Fibroblast of skin of scalp (primary cell): ENCODE measurements at regions not wholly inside any gene's neighbourhood (a gene's known extent, or its start where the extent isn't known, plus 50 kb on each side); places are given as distances from the start of the nearest gene placed in this dataset.
"Not testable (repeated sequence)": the region's sequence is repeated elsewhere in the genome, so short reads cannot be mapped to it uniquely, and the experiment has no call there.

Experiments
- DNase-seq: peaks from one replicate; pipeline ENCODE4 v3.0.0-alpha.2; 2013

DNA sequence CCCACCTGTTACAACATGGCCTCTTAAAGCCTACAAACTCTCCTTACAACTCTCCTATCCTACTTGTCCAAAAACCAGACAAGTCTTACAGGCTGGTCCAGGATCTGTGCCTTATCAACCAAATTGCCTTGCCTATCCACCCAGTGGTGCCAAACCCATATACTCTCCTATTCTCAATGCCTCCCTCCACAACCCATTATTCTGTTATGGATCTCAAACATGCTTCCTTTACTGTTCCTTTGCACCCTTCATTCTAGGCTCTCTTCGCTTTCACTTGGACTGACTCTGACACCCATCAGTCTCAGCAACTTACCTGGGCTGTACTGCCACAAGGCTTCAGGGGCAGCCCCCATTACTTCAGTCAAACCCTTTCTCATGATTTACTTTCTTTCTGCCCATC is 1112.1 kb upstream of the TMEM132C start:
- not testable (repeated sequence) for DNase-seq

DNA sequence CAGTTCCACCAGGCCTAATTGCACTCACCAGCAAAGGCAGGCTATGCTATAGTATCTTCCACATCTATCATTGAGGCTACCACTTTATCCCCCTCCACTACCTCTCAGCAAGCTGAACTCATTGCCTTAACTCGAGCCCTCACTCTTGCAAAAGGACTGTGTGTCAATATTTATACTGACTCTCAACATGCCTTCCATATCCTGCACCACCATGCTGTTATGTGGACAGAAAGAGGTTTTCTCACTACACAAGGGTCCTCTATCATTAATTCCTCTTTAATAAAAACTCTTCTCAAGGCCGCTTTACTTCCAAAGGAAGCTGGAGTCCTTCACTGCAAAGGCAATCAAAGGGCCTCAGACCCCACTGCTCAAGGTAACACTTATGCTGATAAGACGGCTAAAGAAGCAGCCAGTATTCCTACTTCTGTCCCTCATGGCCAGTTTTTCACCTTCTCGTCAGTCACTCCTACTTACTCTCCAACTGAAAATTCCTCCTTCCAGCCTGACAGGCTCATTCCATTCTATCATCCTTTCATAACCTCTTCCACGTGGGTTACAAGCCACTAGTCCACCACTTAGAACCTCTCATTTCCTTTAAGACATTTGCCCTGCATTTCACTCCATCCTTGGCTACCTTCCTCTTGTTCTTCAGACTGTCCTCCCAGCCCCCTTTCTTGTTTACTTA is 1110.9 kb upstream of the TMEM132C start:
- DNase-seq = not testable (repeated sequence)

DNA sequence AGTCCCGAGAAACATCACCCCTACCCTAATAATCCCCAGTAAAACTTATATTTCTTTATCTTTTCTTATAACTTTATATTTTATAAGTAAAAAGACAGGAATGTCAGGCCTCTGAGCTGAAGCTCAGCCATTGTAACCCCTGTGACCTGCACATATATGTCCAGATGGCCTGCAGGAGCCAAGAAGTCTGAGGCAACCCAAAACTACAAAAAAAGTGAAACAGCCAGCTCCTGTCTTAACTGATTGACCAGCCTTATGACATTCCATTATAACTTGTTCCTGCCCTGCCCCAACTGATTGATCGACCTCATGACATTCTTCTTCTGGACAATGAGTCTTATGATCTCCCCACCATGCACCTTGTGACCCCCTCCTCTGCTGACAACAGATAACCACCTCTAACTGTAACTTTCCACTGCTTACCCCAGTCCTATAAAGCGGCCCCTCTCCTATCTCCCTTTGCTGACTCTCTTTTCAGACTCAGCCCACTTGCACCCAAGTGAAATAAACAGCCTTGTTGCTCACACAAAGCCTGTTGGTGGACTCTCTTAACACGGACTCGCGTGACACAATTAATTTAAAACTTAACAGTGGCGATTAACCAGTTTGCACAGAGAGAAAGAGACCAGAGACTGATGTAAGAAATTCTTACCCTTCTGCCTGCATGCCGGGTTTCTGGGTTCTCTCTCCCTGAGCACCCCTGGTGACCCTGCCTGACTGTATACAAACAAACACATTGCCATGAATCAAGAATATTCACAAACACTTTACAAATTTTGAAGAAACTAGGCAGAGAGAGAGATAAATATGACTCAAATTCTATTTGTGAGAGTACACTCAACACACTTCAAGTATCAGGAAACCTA is 1109.2 kb upstream of the TMEM132C start:
- not testable (repeated sequence) for DNase-seq

DNA sequence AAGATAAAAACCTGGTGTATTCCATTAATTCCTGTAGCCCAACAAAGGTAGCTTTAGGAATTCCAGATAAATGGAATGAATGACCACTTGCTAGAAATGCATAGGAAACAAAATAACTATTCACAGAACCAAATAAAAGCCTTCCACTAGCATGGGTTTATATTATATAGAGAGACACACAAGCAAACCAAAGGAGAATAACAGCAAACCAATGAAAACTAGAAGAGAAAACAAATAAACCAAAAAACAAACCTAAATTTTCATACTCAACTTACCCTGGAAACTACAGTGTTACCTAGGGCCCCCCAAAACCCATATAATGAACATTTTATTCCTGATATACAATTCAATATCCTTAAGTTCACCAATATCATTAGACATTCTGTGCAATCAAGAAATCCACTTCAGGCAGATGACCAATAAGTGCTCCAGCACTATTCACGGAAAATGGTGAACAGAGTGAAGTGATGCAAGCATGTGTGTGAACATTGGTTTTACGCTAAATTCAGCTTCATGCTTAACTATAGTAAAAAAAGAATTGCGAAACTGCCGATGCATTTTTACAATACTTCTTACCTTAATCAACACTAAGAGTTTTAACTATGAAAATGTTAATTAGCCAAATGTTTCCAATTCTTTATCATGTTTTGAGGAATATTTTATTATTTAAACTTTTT is 1108.4 kb upstream of the TMEM132C start:
- DNase-seq = no peak

DNA sequence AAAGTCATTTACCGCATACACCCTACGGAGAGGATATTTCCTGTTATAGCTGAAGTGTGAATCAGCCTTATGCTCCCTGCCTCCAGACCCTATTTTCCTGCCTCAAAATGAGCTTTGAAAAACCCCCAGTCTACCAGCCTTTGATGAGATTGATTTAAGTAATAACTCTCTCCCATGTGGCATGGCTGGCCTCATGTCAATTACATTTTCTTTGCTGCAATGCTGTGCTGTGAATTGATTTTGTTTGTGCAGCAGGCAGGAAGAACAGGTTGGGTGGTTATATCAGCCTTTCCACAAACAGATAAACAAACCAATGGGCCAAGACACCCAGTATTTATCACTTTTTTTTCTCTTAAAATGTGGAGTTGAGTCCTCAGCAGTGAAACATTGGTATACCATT is 1105.5 kb upstream of the TMEM132C start:
- DNase-seq = no peak

DNA sequence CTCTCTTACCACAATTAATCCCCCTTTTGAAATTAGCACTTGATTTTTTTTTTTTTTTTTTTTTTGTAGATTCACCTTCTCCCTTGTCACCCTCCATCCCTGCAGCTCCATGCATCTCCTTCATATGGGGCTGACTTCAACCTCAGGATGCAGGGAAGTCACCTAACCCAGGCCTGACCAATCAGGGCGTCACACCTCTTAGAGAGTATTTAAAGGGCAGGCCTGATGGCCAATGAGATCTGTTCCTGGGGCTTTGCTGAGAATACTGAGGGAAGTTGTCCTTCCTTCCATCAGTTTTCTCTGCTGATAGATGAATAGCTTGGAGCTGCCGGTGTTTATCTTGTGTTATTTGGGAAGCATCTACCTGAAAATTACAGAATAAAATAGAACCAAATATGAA is 1104.7 kb upstream of the TMEM132C start:
- DNase-seq = no peak

DNA sequence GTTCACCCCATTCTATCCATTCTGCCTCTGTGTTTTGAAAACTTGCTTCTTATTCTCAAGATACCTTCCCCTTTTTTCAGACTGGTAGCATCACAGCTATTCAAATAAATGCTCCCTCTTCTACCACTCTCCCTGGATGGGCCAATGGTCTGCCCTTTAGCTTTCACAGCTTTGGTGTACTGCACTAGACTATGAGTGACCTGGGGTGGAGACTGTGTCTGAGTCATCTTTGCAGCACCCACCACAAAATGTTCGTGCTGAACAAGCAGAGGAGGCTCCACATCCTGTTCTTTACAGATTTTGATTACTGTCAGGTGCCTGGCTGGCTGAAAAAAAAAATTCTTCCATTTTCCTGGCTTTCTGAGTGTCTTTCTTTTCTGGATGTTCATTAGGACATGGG is 1104.1 kb upstream of the TMEM132C start:
- peak; percentile 55 for DNase-seq

DNA sequence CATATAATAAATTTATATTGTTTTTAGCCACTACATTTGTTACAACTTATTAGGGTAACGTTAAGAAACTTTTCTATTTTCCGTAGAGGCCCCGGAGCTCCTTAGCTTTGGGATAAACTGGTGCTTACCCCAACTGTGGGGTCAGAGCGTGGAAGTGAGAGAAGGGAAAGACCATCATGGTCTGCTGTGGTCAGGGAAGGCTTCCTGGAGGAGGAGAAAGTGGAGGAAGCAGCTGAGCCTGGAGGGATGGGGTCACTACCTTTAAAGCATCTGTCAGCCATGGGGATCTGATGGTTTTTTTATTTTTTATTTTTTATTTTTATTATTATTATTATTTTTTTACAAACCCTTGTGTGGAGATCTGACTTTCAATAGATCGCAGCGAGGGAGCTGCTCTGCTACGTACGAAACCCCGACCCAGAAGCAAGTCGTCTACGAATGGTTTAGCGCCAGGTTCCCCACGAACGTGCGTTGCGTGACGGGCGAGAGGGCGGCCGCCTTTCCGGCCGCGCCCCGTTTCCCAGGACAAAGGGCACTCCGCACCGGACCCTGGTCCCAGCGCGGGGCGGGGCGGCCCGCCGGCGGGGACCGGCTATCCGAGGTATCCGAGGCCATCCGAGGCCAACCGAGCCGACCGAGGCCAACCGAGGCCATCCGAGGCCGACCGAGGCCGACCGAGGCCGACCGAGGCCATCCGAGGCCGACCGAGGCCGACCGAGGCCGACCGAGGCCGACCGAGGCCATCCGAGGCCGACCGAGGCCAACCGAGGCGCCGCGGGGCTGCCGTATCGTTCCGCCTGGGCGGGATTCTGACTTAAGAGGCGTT is 1101.2 kb upstream of the TMEM132C start:
- DNase-seq = peak; percentile 84

DNA sequence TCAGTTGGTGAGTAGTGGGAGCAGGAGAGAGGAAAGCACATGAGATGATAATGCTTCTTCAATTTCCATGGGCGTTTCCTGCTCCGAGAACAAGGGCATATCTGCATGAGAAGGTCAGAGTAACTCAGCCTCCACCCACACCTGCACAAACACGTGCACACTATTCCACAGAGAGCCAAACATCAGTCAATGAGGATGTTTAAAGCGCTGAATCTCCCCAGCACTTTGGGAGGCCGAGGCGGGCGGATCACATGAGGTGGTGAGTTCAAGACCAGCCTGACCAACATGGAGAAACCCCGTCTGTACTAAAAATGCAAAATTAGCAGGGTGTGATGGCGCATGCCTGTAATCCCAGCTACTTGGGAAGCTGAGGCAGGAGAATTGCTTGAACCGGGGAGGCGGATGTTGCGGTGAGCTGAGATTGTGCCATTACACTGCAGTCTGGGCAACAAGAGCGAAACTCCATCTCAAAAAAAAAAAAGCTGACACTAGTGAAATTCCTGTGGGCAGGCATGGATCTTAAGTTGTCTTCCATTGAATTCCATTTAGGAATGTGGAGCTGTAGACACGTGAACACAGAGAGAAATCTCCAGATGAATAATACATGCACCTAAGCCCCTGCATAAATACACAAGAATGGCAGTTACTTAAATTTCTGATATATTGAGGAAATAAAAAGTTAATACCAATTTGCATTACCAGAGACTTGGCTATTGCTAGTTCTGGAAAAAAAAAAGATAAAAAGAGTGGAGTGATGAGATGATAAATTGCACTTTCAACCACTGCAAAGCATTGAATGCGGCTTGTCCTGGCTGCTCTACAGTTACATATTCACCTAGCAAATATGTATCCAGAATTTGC is 1097.4 kb upstream of the TMEM132C start:
- DNase-seq = peak; percentile 86

DNA sequence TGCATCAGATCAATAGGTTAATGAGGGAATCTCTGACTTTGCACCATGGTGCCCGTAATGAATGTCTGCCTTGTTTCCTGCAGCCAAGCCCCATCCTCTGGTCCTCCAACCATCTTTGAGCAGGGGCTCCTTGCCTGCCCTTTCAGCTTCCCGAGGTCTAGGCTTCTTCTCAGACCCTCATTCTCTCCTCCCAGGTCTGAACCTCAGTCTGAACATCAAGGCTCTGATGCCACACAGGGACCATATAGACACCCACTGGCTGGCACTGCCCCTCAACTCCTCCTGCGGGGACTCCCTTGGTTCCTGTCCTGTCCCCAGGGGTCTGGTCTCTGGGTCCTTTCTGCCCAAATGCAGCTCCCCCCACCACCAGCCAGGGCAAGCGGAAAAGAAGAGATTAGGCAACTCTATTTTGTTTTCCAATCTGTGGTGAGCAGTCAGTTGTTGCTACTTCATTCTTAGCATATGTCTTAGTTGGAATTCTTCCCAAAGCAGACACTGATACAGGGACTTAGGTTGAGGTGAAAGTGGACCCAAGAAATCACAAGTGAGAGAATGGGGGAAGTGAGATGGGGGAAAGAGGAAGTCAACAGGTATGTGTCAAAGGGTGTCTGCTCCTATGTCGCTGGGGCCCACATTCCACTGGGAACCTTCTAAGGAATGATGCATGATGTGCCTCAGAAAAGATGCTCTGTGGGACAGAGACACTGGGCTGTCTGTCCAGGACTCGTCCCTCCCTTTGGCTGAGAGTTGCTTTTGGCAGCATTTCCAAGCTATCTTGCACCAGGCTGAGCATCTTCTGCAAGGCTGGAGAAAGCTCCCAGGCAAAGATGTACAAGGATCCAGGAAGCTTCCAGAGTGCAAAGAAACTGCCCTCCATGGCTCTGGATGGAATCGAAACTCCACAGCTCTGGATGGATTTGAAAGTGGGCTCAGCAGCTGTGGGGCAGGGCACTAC is 1096.5 kb upstream of the TMEM132C start:
- DNase-seq = peak; percentile 63

DNA sequence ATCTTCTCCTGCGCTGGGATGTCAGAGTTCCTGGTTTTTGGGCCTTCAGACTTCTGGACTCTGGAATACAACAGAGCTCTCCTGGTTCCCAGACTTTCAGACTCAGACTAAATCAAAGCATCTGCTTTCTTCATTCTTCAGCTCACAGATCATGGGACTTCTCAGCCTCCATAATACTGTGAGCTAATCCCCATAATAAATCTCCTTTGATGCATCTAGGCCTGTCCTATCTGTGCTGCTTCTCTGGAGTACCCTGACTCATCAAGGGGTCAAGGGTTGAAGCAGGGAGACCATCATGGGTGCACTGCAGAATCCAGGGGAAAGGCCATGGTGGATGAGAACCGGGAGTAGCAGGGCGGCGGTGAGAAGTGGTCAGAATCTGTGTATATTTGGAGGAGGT is 1094.1 kb upstream of the TMEM132C start:
- no peak for DNase-seq

DNA sequence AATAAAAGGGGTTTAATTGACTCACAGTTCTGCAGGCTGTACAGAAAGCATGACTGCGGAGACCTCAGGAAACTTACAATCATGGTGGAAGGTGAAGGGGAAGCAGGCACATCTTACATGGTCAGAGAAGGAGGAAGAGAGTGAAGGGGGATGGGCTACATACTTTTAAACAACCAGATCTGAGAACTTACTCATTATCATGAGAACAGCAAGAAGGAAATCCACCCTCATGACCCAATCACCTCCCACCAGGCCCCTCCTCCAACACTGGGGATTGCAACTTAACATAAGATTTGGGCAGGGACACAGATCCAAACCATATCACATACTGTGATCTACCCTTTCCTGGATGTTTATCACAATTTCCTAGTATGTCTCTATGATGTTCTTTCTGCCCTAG is 1093.0 kb upstream of the TMEM132C start:
- DNase-seq = not testable (repeated sequence)

DNA sequence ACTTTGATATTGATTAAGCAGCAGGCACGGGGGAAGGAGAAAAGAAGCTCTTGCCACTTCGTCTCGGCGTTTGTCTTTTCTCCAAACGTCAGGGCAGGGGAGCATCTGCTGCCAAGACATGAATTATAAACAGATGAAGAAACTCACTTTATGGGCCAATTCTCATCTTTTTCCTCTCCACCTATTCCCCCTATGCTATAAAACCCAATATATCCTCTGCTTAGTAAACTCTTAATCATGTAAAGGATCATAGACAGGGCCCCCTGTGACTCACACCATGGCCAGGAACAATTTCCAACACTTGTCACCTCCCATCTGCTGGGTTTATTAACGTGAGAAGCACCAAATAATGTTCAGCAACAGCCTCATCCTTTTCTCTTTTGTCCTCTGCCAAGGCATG is 1092.1 kb upstream of the TMEM132C start:
- DNase-seq = no peak

DNA sequence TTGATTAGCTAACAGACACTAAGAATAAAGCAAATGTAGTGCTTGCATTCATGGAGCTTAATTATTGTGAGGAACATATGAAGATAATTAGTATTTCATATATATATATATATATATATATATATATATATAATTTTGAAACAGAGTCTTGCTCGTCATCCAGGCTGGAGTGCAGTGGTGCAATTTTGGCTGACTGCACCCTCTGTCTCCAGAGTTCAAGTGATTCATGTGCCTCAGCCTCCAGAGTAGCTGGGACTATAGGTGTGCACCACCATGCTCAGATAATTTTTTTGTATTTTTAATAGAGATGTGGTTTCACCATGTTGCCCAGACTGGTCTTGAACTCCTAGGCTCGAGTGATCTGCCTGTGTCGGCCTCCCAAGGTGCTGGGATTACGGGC is 1091.6 kb upstream of the TMEM132C start:
- no peak for DNase-seq

DNA sequence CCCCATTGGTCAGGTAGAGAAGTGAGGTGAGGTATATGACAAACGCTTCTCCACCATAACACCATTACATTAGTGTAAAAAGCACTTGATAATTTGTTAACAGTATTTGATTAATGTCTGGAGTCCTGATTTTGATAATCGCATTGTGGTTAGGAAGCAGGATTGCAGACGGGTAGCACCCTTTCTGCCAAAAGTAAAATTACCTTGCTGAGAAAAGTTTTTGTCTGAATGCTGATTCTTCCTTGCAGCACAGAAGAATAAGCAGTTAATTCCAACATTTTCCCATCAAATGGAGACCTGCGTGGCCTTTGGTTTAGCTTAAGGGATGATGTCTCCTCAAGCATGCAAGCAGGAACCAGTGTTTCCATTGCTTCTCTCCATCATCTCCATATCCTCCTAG is 1090.2 kb upstream of the TMEM132C start:
- no peak for DNase-seq

DNA sequence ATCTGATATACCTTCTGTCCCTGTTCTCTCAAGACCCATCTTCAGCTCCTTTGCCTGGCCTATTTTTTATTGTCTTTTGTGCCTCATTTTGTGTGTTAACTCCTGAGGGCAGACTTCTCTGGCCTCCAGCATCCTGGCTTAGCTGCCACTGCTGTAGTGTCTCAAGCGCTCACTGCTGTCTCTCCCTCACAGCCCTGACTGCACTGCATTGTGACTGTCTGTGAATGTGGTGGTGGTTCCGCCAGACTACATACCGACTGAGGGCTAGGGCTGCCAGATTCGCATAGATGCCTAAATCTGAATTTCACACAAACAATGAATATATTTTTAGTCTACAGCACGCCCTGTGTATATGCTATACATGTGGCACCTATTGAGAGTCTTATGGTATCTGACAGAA is 1088.9 kb upstream of the TMEM132C start:
- no peak for DNase-seq

DNA sequence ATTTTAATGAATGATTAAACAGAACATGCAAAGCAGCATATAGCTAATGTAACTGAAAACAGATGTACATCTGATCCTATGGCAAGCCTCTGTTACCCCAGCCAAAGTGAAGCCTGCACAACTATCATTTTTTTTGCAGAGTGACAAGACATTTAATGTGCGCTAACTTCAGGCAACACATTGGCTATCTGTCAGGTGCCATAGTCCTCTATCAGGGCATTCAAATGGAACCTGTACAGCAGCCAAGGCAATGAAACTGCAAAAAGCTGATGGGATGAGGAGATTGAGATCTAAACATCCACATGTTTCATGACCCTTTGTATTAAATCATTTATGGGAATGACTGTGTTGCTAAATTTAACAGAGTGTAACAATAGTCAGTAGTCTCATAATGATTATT is 1088.5 kb upstream of the TMEM132C start:
- DNase-seq = no peak

DNA sequence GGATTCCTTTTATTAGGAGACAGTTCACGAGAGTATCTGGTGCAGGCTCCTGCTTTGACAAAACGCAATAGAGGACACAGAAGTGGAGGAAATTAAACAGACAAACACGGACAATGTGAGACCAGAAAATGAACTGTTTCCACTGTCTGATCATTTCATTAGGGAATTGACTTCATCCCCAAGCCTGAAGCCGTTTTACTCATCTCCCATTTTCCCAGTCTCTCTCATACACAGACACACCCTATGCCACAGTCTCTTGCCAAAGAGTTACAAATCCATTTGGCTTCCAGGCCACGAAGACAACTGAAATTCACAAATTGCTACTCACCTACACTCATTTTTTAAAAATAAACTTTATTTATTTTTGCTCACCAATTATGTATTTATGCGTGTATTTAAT is 1087.8 kb upstream of the TMEM132C start:
- DNase-seq = peak; percentile 8

DNA sequence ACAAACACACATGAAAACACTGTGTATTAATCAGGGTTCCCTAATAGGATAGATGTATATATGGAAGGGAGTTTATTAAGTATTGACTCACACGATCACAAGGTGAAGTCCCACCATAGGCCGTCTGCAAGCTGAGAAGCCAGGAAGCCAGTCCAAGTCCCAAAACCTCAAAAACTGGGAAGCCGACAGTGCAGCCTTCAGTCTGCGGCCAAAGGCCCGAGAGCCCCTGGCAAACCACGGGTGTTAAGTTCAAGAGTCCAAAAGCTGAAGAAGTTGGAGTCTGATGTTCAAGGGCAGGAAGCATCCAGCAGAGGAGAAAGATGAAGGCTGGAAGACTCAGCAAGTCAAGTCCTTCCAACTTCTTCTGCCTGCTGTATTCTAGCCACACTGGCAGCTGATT is 1085.0 kb upstream of the TMEM132C start:
- no peak for DNase-seq

DNA sequence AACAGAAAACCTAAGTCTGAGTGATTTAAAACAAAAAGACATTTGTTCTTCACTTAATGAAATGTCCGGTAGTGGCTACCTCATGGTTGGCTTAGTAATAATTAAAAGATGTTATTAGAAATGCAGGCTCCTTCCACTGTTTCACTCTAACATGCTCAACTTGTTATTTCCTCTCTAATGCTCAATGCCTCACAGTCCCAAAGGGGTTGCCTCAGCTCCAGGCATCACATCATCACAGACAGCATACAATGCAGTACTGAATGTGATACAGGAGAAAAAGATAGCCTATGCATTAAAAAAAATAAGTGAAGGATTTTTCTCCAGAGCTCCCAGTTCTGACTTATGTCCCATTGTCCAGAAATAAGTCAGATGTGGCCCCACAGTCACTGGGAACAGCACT is 1077.0 kb upstream of the TMEM132C start:
- no peak for DNase-seq
